ENCODE measurements at regions not wholly inside any gene's neighbourhood (a gene's known extent, or its start where the extent isn't known, plus 50 kb on each side); places are given as distances from the start of the nearest gene placed in this dataset.

DNA sequence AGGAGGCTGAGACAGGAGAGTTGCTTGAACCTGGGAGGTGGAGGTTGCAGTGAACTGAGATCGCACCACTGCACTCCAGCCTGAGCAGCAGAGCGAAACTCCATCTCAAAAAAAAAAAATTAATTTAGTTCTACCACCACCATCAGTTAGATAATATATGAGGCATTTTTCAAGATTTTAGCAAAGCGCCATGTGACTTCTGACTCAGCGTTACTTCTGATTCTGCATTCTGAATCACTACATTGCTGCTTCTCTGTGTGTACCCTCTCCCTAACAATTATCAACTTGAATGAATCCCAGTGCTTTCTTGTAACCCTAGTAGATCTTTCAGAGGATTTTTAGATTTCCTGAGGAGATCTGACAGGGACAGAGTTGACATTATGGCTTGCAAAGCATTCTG lies 176.8 kb upstream of the SORCS1 start:
- H3K27ac ChIP-seq = no peak overlapping the region
- H3K4me3 ChIP-seq (ENCODE audit: low read depth in 1 of 2, low read length in 1 of 2) = no peak overlapping the region
- no peaks in the 10 kb centered on the region for H3K36me3 ChIP-seq
- no peaks in the 10 kb centered on the region for H3K27me3 ChIP-seq
- TF ChIP-seq, protein P1, sequence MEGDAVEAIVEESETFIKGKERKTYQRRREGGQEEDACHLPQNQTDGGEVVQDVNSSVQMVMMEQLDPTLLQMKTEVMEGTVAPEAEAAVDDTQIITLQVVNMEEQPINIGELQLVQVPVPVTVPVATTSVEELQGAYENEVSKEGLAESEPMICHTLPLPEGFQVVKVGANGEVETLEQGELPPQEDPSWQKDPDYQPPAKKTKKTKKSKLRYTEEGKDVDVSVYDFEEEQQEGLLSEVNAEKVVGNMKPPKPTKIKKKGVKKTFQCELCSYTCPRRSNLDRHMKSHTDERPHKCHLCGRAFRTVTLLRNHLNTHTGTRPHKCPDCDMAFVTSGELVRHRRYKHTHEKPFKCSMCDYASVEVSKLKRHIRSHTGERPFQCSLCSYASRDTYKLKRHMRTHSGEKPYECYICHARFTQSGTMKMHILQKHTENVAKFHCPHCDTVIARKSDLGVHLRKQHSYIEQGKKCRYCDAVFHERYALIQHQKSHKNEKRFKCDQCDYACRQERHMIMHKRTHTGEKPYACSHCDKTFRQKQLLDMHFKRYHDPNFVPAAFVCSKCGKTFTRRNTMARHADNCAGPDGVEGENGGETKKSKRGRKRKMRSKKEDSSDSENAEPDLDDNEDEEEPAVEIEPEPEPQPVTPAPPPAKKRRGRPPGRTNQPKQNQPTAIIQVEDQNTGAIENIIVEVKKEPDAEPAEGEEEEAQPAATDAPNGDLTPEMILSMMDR (IDR thresholded peaks at IDR 0.05) = no peak
- no peaks in the 10 kb centered on the region for H3K9me3 ChIP-seq
- no peaks in the 10 kb centered on the region for H3K4me1 ChIP-seq (ENCODE audit: control insufficient read depth in 1 of 2, insufficient read depth in 1 of 2, low read depth in 1 of 2, low read length in 1 of 2)

DNA sequence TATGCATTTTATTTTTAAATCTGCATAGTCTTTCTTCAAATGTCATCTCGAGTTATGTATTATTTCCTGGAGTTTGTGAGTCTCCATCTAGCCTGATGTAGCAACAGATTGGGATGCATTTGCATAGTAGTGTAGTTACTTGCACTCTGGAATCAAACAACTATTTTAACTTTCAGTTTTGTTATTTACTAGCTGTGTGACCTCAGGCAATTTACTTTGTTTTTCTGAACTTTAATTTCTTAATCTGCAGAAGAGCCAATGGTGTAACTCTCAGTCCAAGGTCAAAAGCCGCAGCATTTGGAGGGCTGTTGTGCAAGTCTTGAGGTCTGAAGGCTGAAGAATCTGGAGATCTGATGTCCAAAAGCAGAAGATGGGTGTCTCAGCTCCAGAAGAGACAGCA lies 175.8 kb upstream of the SORCS1 start:
- TF ChIP-seq, protein P1 (IDR thresholded peaks at IDR 0.05) = no peak
- H3K9me3 ChIP-seq = no peaks in the 10 kb centered on the region

DNA sequence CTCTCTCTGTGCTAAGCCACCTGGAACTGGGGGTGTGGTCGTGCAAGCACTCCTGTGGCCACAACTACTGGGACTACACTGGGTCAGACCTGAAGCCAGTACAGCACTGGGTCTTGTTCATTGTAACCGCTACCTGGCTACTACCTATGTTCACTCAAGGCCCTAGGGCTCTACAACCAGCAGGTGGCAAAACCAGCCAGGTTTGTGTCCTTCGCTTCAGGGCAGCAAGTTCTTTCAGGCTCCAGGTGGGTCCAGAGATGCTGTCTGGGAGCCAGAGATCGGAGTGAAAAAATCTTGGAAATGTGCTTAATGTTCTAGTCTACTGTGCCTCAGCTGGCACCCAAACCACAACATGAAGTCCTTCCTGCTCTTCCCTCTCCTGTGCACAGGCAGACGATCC lies 171.6 kb upstream of the SORCS1 start:
- no peaks in the 10 kb centered on the region for H3K27me3 ChIP-seq
- TF ChIP-seq, protein P1 (IDR thresholded peaks at IDR 0.05) = no peak
- no peak overlapping the region for H3K4me3 ChIP-seq (ENCODE audit: low read depth in 1 of 2, low read length in 1 of 2)
- H3K4me1 ChIP-seq (ENCODE audit: control insufficient read depth in 1 of 2, insufficient read depth in 1 of 2, low read depth in 1 of 2, low read length in 1 of 2) = no peaks in the 10 kb centered on the region
- H3K27ac ChIP-seq = no peak overlapping the region
- H3K9me3 ChIP-seq = no peaks in the 10 kb centered on the region
- H3K36me3 ChIP-seq = no peaks in the 10 kb centered on the region

More for the DNA sequence above, 175.8 kb upstream of the SORCS1 start:
- Histone ChIP-seq H3K27me3 (no peaks in the 10 kb centered on the region), H3K4me1 (ENCODE audit: control insufficient read depth in 1 of 2, insufficient read depth in 1 of 2, low read depth in 1 of 2, low read length in 1 of 2) (no peaks in the 10 kb centered on the region), H3K27ac (no peak overlapping the region), H3K36me3 (no peaks in the 10 kb centered on the region), H3K4me3 (ENCODE audit: low read depth in 1 of 2, low read length in 1 of 2) (no peak overlapping the region)

DNA sequence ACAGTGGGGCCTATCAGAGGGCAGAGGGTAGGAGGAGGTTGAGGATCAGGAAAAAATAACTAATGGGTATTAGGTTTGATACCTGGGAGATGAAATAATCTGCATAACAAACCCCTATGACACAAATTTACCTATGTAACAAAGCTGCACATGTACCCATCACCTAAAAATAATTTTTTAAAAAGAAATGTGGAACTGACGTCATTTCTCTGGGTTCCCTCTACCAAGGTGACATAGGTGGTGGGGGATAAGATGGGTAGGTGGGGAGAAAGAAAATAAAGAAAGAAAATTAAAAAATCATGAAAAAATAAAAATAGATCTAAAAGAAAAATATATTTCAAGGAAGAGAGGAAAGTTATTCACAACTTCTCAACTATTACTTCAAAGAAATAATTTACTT lies 153.1 kb upstream of the SORCS1 start:
- H3K27me3 ChIP-seq = no peaks in the 10 kb centered on the region
- H3K27ac ChIP-seq = no peak overlapping the region
- TF ChIP-seq, protein P1 (IDR thresholded peaks at IDR 0.05) = no peak
- no peaks in the 10 kb centered on the region for H3K36me3 ChIP-seq
- no peaks in the 10 kb centered on the region for H3K9me3 ChIP-seq
- H3K4me1 ChIP-seq (ENCODE audit: control insufficient read depth in 1 of 2, insufficient read depth in 1 of 2, low read depth in 1 of 2, low read length in 1 of 2) = no peaks in the 10 kb centered on the region
- H3K4me3 ChIP-seq (ENCODE audit: low read depth in 1 of 2, low read length in 1 of 2) = no peak overlapping the region

DNA sequence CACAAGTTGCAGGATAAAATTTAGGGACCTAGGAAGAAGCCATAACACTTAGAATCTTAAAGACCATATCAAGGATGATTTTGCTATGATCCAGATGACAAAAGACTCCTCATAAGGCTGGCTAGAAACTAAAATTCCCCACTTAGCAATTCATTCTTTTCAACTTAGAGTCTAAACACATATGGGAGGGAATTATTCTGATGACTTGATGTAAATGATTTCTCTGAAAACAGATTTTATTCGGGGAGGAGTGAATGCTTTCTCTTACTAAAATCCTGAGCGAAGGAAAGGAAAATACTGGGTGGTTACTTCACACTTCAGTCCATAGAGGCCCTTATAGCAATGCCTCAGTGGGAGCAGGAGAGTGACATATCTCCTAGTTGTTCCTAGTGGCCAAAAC lies 138.7 kb upstream of the SORCS1 start:
- Histone ChIP-seq H3K4me3 (ENCODE audit: low read depth in 1 of 2, low read length in 1 of 2) (no peak overlapping the region), H3K4me1 (ENCODE audit: control insufficient read depth in 1 of 2, insufficient read depth in 1 of 2, low read depth in 1 of 2, low read length in 1 of 2) (no peaks in the 10 kb centered on the region), H3K36me3 (no peaks in the 10 kb centered on the region), H3K9me3 (no peaks in the 10 kb centered on the region), H3K27me3 (no peaks in the 10 kb centered on the region), H3K27ac (no peak overlapping the region)
- TF ChIP-seq, protein P1 (IDR thresholded peaks at IDR 0.05) = no peak

DNA sequence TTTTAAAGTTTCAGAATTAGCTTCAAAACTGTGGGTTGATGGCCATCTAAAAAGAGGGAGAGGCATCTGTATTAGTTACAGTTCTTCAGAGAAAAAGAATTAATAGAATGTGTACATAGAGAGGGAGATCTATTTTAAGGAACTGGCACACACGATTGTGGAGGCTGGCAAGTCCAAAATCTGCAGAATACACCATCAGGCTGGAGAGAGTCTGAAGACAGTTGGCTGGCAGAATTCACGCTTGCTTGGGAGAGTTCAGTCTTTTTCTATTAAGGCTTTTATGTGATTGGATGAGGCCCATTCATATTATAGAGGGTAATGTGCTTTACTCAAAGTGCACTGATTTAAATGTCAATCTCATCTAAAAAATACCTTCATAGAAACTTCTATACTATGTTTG lies 135.1 kb upstream of the SORCS1 start:
- H3K36me3 ChIP-seq = no peaks in the 10 kb centered on the region
- no peaks in the 10 kb centered on the region for H3K9me3 ChIP-seq
- H3K27ac ChIP-seq = no peak overlapping the region
- H3K4me3 ChIP-seq (ENCODE audit: low read depth in 1 of 2, low read length in 1 of 2) = no peak overlapping the region
- TF ChIP-seq, protein P1 (IDR thresholded peaks at IDR 0.05) = no peak
- H3K27me3 ChIP-seq = no peaks in the 10 kb centered on the region
- no peaks in the 10 kb centered on the region for H3K4me1 ChIP-seq (ENCODE audit: control insufficient read depth in 1 of 2, insufficient read depth in 1 of 2, low read depth in 1 of 2, low read length in 1 of 2)
